Anterior cingulate cortex (tissue), 58 donors: ENCODE measurements at regions not wholly inside any gene's neighbourhood (a gene's known extent, or its start where the extent isn't known, plus 50 kb on each side); places are given as distances from the start of the nearest gene placed in this dataset.
"Not testable (repeated sequence)": the region's sequence is repeated elsewhere in the genome, so short reads cannot be mapped to it uniquely, and the experiment has no call there.

Experiments
- DNase-seq, 58 donors: peaks; one replicate each; lab custom pipeline; 2025; lab: John Stamatoyannopoulos, UW

GRCh38 chr5:16987776-16988175, 51.7 kb upstream of the MYO10 start:
- DNase-seq: no peak

GRCh38 chr5:16990817-16991520, 54.9 kb upstream of the MYO10 start:
- DNase-seq: not testable (repeated sequence)

- DNase-seq: no peak
These were observed 55.9 kb upstream of the MYO10 start for GRCh38 chr5:16992006-16992405.

- DNase-seq: no peak
These were observed 56.4 kb upstream of the MYO10 start for GRCh38 chr5:16992444-16992843.

- no peak for DNase-seq
These were observed 58.5 kb upstream of the MYO10 start for GRCh38 chr5:16994565-16994964.

- DNase-seq: no peak
These were observed 59.3 kb upstream of the MYO10 start for GRCh38 chr5:16995372-16995771.

- DNase-seq: no peak
These were observed 64.3 kb upstream of the MYO10 start for GRCh38 chr5:17000291-17000939.

- no peak for DNase-seq
These were observed 65.3 kb upstream of the MYO10 start for GRCh38 chr5:17001428-17001827.

GRCh38 chr5:17004441-17005106, 68.5 kb upstream of the MYO10 start:
- DNase-seq: peak in 1 of 58 donors; percentile 2

GRCh38 chr5:17005107-17005828, 69.2 kb upstream of the MYO10 start:
- no peak for DNase-seq

- DNase-seq: no peak
These were observed 76.2 kb upstream of the MYO10 start for GRCh38 chr5:17012289-17012688.

- DNase-seq: no peak
These were observed 78.6 kb upstream of the MYO10 start for GRCh38 chr5:17014686-17015085.

GRCh38 chr5:17018871-17019270, 82.8 kb upstream of the MYO10 start:
- no peak for DNase-seq

- no peak for DNase-seq
These were observed 83.2 kb upstream of the MYO10 start for GRCh38 chr5:17019324-17019723.

- no peak for DNase-seq
These were observed 84.9 kb upstream of the MYO10 start for GRCh38 chr5:17020678-17021601.

GRCh38 chr5:17021602-17021932, 85.5 kb upstream of the MYO10 start:
- no peak for DNase-seq

- DNase-seq: no peak
These were observed 86.2 kb upstream of the MYO10 start for GRCh38 chr5:17022296-17022695.

- no peak for DNase-seq
These were observed 88.6 kb upstream of the MYO10 start for GRCh38 chr5:17024686-17025180.

- not testable (repeated sequence) for DNase-seq
These were observed 95.7 kb upstream of the MYO10 start for GRCh38 chr5:17031659-17032277.
